Vagina (tissue), 2 donors: ENCODE measurements at regions not wholly inside any gene's neighbourhood (a gene's known extent, or its start where the extent isn't known, plus 50 kb on each side); places are given as distances from the start of the nearest gene placed in this dataset.
A peak's percentile ranks its signal among the peaks of the same experiment; 100 is the strongest.

Experiments
- DNase-seq, 2 donors: peaks; one replicate each; pipeline ENCODE4 v3.0.0-alpha.2; 2017; ENCODE audit errors: extremely low spot score in 2 of 2
- H3K27ac ChIP-seq: fragments of 200-600 bp; sonication (generic); one replicate; pipeline ENCODE4 v1.5.1; 2019
- H3K27me3 ChIP-seq: fragments of 200-600 bp; sonication (generic); one replicate; pipeline ENCODE4 v1.5.1; 2019
- H3K36me3 ChIP-seq, 2 donors: fragments of 200-600 bp; sonication (generic); one replicate each; pipeline ENCODE4 v1.5.1; 2017 to 2019
- H3K4me1 ChIP-seq: fragments of 200-600 bp; sonication (generic); one replicate; pipeline ENCODE4 v1.5.1; 2019
- H3K4me3 ChIP-seq, 2 donors: fragments of 200-600 bp; sonication (generic); 1 replicate in 1 of 2; 2 replicates in 1 of 2; pipeline ENCODE4 v1.5.1; 2016 to 2019
- H3K9me3 ChIP-seq: fragments of 200-600 bp; sonication (generic); one replicate; pipeline ENCODE4 v1.5.1; 2019
- CTCF ChIP-seq, 3 experiments: fragments of 450-650 bp in 2 of 3; fragments of 200-600 bp in 1 of 3; sonication (generic) in 1 of 3; IDR thresholded peaks; one replicate each; pipeline ENCODE4 v1.5.1; 2017 to 2019; ENCODE audit warnings: antibody characterized with exemption in 3 of 3, mild to moderate bottlenecking in 2 of 3, moderate library complexity in 2 of 3
- POLR2A ChIP-seq, 2 donors: fragments of 450-650 bp; IDR thresholded peaks; one replicate each; pipeline ENCODE4 v1.6.1; 2017; ENCODE audit warnings: antibody characterized with exemption in 2 of 2, mild to moderate bottlenecking in 2 of 2, moderate library complexity in 2 of 2
- POLR2AphosphoS5 ChIP-seq, 2 donors: sonication (generic); formaldehyde crosslinking; IDR thresholded peaks; one replicate each; pipeline ENCODE4 v1.9.0; 2017; ENCODE audit warnings: antibody characterized with exemption in 2 of 2, mild to moderate bottlenecking in 2 of 2, low read depth in 1 of 2; ENCODE audit not compliant: insufficient read depth in 1 of 2
- intact Hi-C: fragments of 100-400 bp; cut with DNase I; formaldehyde crosslinking; loops from one replicate; pipeline ENCODE4 v1.15.1; 2023

DNA sequence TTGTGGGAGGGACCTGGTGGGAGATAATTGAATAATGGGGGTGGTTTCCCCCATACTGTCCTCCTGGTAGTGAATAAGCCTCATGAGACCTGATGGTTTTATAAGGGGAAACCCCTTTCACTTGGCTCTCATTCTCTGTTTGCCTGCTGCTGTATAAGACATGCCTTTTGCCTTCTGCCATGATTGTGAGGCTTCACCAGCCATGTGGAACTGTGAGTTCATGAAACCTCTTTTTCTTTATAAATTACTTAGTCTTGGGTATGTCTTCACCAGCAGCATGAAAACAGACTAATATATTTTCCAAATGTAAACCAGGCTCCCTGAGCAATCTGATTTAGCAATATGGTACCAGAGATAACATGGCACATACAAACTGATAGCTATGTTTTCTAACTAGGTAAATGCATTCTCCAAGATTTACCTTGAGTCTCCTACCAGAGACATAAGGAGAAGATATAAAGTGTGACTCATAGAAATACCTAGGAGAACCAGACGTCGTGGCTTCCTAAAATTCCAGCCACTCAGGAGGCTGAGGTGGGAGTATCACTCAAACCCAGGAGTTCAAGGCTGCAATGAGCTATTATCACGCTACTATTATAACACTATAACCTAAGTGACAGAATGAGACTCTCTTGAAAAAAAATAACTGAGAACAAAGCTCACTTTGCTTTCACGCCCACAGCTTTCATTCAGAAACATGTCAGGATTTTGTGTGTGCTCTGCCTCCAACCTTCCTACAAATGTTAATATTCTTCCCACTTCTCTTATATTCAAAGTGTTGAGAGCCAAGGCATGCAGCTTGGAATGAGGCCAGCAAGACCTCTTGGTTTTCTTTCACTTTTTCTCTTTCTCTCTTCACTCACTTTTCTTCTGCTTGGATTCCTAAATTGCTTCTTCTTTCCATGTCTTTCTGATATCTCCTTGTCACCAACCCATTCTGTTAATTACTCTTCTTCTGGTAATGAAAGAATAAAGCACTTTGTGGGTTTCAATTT is 263.9 kb upstream of the UBE2E3 start:
- Histone ChIP-seq H3K27me3 (no peaks in the 10 kb centered on the region), H3K9me3 (no peaks in the 10 kb centered on the region), H3K4me1 (no peaks in the 10 kb centered on the region), H3K4me3 (no peak overlapping the region), H3K36me3 (no peaks in the 10 kb centered on the region), H3K27ac (no peak overlapping the region)
- TF ChIP-seq CTCF (IDR thresholded peaks at IDR 0.05) (no peak), POLR2A (IDR thresholded peaks at IDR 0.05) (no peak), POLR2AphosphoS5 (IDR thresholded peaks at IDR 0.05; ENCODE audit: insufficient read depth in 1 of 2, low read depth in 1 of 2) (no peak)
- no peak for DNase-seq
- intact Hi-C loops = no loop called here

DNA sequence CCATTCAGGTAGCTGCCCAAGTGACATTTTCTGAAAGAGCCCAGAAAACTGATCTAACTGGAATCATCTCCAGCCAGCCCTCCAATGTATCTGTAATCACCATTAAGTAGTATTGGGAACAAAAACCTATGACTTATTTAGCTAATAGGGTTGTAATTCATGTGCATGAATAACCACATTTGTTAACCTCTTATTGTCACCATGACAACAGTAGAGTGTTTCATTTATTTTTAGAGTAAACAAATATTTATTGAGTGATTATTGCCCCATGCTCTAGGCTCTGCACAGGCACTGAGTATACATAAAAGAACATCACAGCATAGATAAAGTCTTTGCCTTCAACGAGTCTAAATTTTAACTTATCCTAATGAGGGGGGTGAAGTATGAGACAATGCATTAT is 265.4 kb upstream of the UBE2E3 start:
- Histone ChIP-seq H3K4me1 (no peaks in the 10 kb centered on the region), H3K27ac (no peak overlapping the region), H3K27me3 (no peaks in the 10 kb centered on the region), H3K36me3 (no peaks in the 10 kb centered on the region), H3K4me3 (no peak overlapping the region), H3K9me3 (no peaks in the 10 kb centered on the region)
- no peak for TF ChIP-seq POLR2A (IDR thresholded peaks at IDR 0.05)
- no peak for TF ChIP-seq CTCF (IDR thresholded peaks at IDR 0.05)
- no peak for TF ChIP-seq POLR2AphosphoS5 (IDR thresholded peaks at IDR 0.05; ENCODE audit: insufficient read depth in 1 of 2, low read depth in 1 of 2)
- intact Hi-C loops = no loop called here
- no peak for DNase-seq

- Histone ChIP-seq H3K9me3 (no peaks in the 10 kb centered on the region), H3K36me3 (no peaks in the 10 kb centered on the region), H3K4me3 (no peak overlapping the region), H3K27ac (no peak overlapping the region), H3K27me3 (no peaks in the 10 kb centered on the region), H3K4me1 (no peaks in the 10 kb centered on the region)
- TF ChIP-seq POLR2A (IDR thresholded peaks at IDR 0.05) (no peak), CTCF (IDR thresholded peaks at IDR 0.05) (no peak), POLR2AphosphoS5 (IDR thresholded peaks at IDR 0.05; ENCODE audit: insufficient read depth in 1 of 2, low read depth in 1 of 2) (no peak)
- DNase-seq = no peak
- intact Hi-C loops = no loop called here
Measured at GRCh38 chr2:180709392-180710145, 270.8 kb upstream of the UBE2E3 start.

DNA sequence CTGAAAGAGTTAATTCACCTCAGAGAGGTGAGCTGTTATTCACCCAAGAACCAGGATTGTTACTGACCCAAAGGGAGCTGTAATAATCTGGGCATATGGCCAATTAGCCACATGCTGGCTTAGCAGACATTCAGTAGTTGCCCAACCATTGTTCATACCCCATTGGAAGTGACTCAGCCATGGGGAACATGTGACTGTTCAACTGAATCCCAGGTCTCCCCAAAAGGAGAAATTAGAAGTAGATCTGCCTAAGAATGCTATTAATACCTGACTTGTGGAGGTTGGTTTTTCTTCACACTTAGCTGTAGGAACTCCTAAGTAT is 272.6 kb upstream of the UBE2E3 start:
- no peak for DNase-seq
- H3K9me3 ChIP-seq = no peaks in the 10 kb centered on the region
- intact Hi-C loops = no loop called here
- H3K4me1 ChIP-seq = no peaks in the 10 kb centered on the region
- H3K36me3 ChIP-seq = no peaks in the 10 kb centered on the region
- TF ChIP-seq CTCF (IDR thresholded peaks at IDR 0.05) (no peak), POLR2AphosphoS5 (IDR thresholded peaks at IDR 0.05; ENCODE audit: insufficient read depth in 1 of 2, low read depth in 1 of 2) (peak in 1 of 2 donors; percentile 55)
- H3K4me3 ChIP-seq = no peak overlapping the region
- H3K27me3 ChIP-seq = no peaks in the 10 kb centered on the region
- H3K27ac ChIP-seq = no peak overlapping the region
